Stomach (tissue), 8 donors: ENCODE measurements at regions not wholly inside any gene's neighbourhood (a gene's known extent, or its start where the extent isn't known, plus 50 kb on each side); places are given as distances from the start of the nearest gene placed in this dataset.

Source experiments
- DNase-seq, 2 donors: peaks; one replicate each; pipeline versions ENCODE4 v3.0.0 to v3.0.0-alpha.2; 2013 to 2019
- H3K27ac ChIP-seq, 5 donors: fragments of 200-600 bp in 4 of 5; sonication (generic) in 4 of 5; one replicate each; pipeline ENCODE4 v1.5.1; 2013 to 2019; ENCODE audit warnings: mild to moderate bottlenecking in 1 of 5, moderate library complexity in 1 of 5
- H3K27me3 ChIP-seq, 3 donors: fragments of 200-600 bp; sonication (generic); one replicate each; pipeline ENCODE4 v1.5.1; 2017 to 2019; ENCODE audit warnings: mixed run types in 1 of 3
- H3K36me3 ChIP-seq, 4 donors: fragments of 200-600 bp; sonication (generic); 1 replicate in 3 of 4; 2 replicates in 1 of 4; pipeline ENCODE4 v1.5.1; 2016 to 2019
- H3K4me1 ChIP-seq, 4 donors: fragments of 200-600 bp; sonication (generic); one replicate each; pipeline ENCODE4 v1.5.1; 2016 to 2019
- H3K4me3 ChIP-seq, 4 donors: fragments of 200-600 bp; sonication (generic) in 3 of 4; one replicate each; pipeline ENCODE4 v1.5.1; 2016 to 2019; ENCODE audit warnings: mild to moderate bottlenecking in 1 of 4
- H3K9me3 ChIP-seq, 4 donors: fragments of 200-600 bp; sonication (generic); one replicate each; pipeline ENCODE4 v1.5.1; 2016 to 2019
- CTCF ChIP-seq, 7 experiments: fragments of 450-650 bp in 4 of 7; fragments of 200-600 bp in 3 of 7; sonication (generic) in 3 of 7; IDR thresholded peaks; one replicate each; pipeline ENCODE4 v1.5.1; 2016 to 2019; ENCODE audit warnings: antibody characterized with exemption in 7 of 7, control low read depth in 2 of 7, mild to moderate bottlenecking in 1 of 7
- EP300 ChIP-seq: sonication (generic); formaldehyde crosslinking; IDR thresholded peaks from one replicate; pipeline ENCODE4 v1.6.1; 2017; ENCODE audit warnings: antibody characterized with exemption
- POLR2A ChIP-seq, 4 donors: fragments of 450-650 bp; IDR thresholded peaks; one replicate each; pipeline ENCODE4 v1.6.1; 2016; ENCODE audit warnings: antibody characterized with exemption in 4 of 4, control low read depth in 2 of 4, mild to moderate bottlenecking in 1 of 4, moderate library complexity in 1 of 4
- POLR2AphosphoS5 ChIP-seq, 3 donors: sonication (generic); formaldehyde crosslinking; IDR thresholded peaks; one replicate each; pipeline ENCODE4 v1.6.1; 2016; ENCODE audit warnings: antibody characterized with exemption in 3 of 3
- WGBS, 5 donors: extraction: QIAGEN DNeasy Blood & Tissue Kit in 3 of 5; methylation state at CpG; one replicate each; pipeline versions ENCODE4 v1.1.5 to v1.1.7; 2013 to 2018; 5-methylcytosine and 5-hydroxymethylcytosine counted together
- intact Hi-C: fragments of 100-400 bp; cut with DNase I; formaldehyde crosslinking; loops from one replicate; pipeline ENCODE4 v1.15.1; 2023; ENCODE audit warnings: low total_unique reads
- donor health status: healthy with polysubstance abuse.
- donor health status: Bipolar disorder and iron deficiency.
- donor health status: healthy.

- WGBS, 5 donors: 72 to 83% (median 79%) methylated on average over 2 of the region's 2 CpGs
- Histone ChIP-seq H3K27ac (no peak overlapping the region), H3K4me1 (no peaks in the 10 kb centered on the region), H3K36me3 (no peaks in the 10 kb centered on the region), H3K9me3 (no peaks in the 10 kb centered on the region), H3K4me3 (no peak overlapping the region), H3K27me3 (peaks cover 3 to 89% (median 53%) of the 10 kb centered on the region in 3 donors)
- intact Hi-C loops: no loop called here
- no peak for DNase-seq
- TF ChIP-seq POLR2A (IDR thresholded peaks at IDR 0.05) (no peak), POLR2AphosphoS5 (IDR thresholded peaks at IDR 0.05) (no peak)
Observed at GRCh38 chr20:56975838-56976237, 290.6 kb downstream of the BMP7 start.

- H3K36me3 ChIP-seq: no peaks in the 10 kb centered on the region
- no peak overlapping the region for H3K27ac ChIP-seq
- DNase-seq: no peak
- intact Hi-C loops: no loop called here
- H3K9me3 ChIP-seq: no peaks in the 10 kb centered on the region
- no peak for TF ChIP-seq POLR2A (IDR thresholded peaks at IDR 0.05)
- no peak for TF ChIP-seq CTCF (IDR thresholded peaks at IDR 0.05)
- TF ChIP-seq POLR2AphosphoS5 (IDR thresholded peaks at IDR 0.05): no peak
- TF ChIP-seq EP300: no peak
- H3K27me3 ChIP-seq: peaks cover 3 to 84% (median 50%) of the 10 kb centered on the region in 3 donors
- 59 to 84% (median 70%) methylated on average over 10 of the region's 10 CpGs for WGBS, 5 donors
- H3K4me3 ChIP-seq: no peak overlapping the region
- no peaks in the 10 kb centered on the region for H3K4me1 ChIP-seq
Observed at GRCh38 chr20:56976336-56976735, 290.1 kb downstream of the BMP7 start.

- no peak overlapping the region for H3K27ac ChIP-seq
- H3K4me1 ChIP-seq: no peaks in the 10 kb centered on the region
- TF ChIP-seq CTCF (IDR thresholded peaks at IDR 0.05) (no peak), EP300 (no peak), POLR2AphosphoS5 (IDR thresholded peaks at IDR 0.05) (no peak), POLR2A (IDR thresholded peaks at IDR 0.05) (no peak)
- H3K4me3 ChIP-seq: no peak overlapping the region
- DNase-seq: no peak
- no peaks in the 10 kb centered on the region for H3K36me3 ChIP-seq
- intact Hi-C loops: no loop called here
- 66 to 74% (median 68%) methylated on average over 13 of the region's 13 CpGs for WGBS, 5 donors
- H3K9me3 ChIP-seq: peaks cover 0 to 1% (median under 1%) of the 10 kb centered on the region in 4 donors
- peaks cover 3 to 62% (median 38%) of the 10 kb centered on the region in 3 donors for H3K27me3 ChIP-seq
Observed at GRCh38 chr20:56978475-56978874, 288.0 kb downstream of the BMP7 start.

- peaks cover 0 to 56% (median 33%) of the 10 kb centered on the region in 3 donors for H3K27me3 ChIP-seq
- intact Hi-C loops: no loop called here
- no peak for TF ChIP-seq POLR2AphosphoS5 (IDR thresholded peaks at IDR 0.05)
- no peak for TF ChIP-seq CTCF (IDR thresholded peaks at IDR 0.05)
- TF ChIP-seq EP300: no peak
- no peak for TF ChIP-seq POLR2A (IDR thresholded peaks at IDR 0.05)
Observed at GRCh38 chr20:56979125-56979524, 287.3 kb downstream of the BMP7 start.

GRCh38 chr20:56981301-56981700 is 285.1 kb downstream of the BMP7 start:
- intact Hi-C loops: no loop called here
- H3K4me1 ChIP-seq: no peaks in the 10 kb centered on the region
- 37 to 59% (median 42%) methylated on average over 5 of the region's 5 CpGs for WGBS, 5 donors
- peaks cover 0 to 34% (median 11%) of the 10 kb centered on the region in 3 donors for H3K27me3 ChIP-seq
- TF ChIP-seq EP300: no peak
- no peak for TF ChIP-seq CTCF (IDR thresholded peaks at IDR 0.05)
- TF ChIP-seq POLR2AphosphoS5 (IDR thresholded peaks at IDR 0.05): no peak
- TF ChIP-seq POLR2A (IDR thresholded peaks at IDR 0.05): no peak
- no peak overlapping the region for H3K27ac ChIP-seq
- H3K4me3 ChIP-seq: no peak overlapping the region
- no peaks in the 10 kb centered on the region for H3K36me3 ChIP-seq
- peaks cover 3 to 29% (median 27%) of the 10 kb centered on the region in 4 donors for H3K9me3 ChIP-seq
- no peak for DNase-seq

More at GRCh38 chr20:56979125-56979524, 287.3 kb downstream of the BMP7 start:
- Histone ChIP-seq H3K4me3 (no peak overlapping the region), H3K9me3 (peaks cover 0 to 8% (median 7%) of the 10 kb centered on the region in 4 donors), H3K27ac (no peak overlapping the region), H3K36me3 (no peaks in the 10 kb centered on the region), H3K4me1 (no peaks in the 10 kb centered on the region)
- 55 to 73% (median 62%) methylated on average over 4 to 5 of the region's 5 CpGs for WGBS, 5 donors
- DNase-seq: no peak
